Prostate gland (tissue), 2 donors: ENCODE measurements at regions not wholly inside any gene's neighbourhood (a gene's known extent, or its start where the extent isn't known, plus 50 kb on each side); places are given as distances from the start of the nearest gene placed in this dataset.

Experiments used
- CTCF ChIP-seq, 4 experiments: fragments of 200-600 bp in 2 of 4; fragments of 450-650 bp in 2 of 4; sonication (generic) in 2 of 4; IDR thresholded peaks; 1 replicate in 3 of 4; 2 replicates in 1 of 4; pipeline ENCODE4 v1.5.1; 2016 to 2019; ENCODE audit warnings: antibody characterized with exemption in 4 of 4, mild to moderate bottlenecking in 2 of 4, moderate library complexity in 2 of 4
- POLR2A ChIP-seq: fragments of 450-650 bp; IDR thresholded peaks from one replicate; pipeline ENCODE4 v1.6.1; 2016; ENCODE audit warnings: antibody characterized with exemption, mild to moderate bottlenecking
- POLR2AphosphoS5 ChIP-seq: sonication (generic); formaldehyde crosslinking; IDR thresholded peaks from one replicate; pipeline ENCODE4 v1.6.1; 2017; ENCODE audit warnings: antibody characterized with exemption

GRCh38 chr6:103178193-103178592, 1681.5 kb downstream of the HACE1 start:
- TF ChIP-seq CTCF (IDR thresholded peaks at IDR 0.05) (no peak), POLR2A (no peak), POLR2AphosphoS5 (no peak)
